GM19328 (cell line): ENCODE measurements at regions not wholly inside any gene's neighbourhood (a gene's known extent, or its start where the extent isn't known, plus 50 kb on each side); places are given as distances from the start of the nearest gene placed in this dataset.

Experiments
- ATAC-seq: cut with Tn5 transposase; IDR thresholded peaks from one replicate; pipeline ENCODE4 v1.9.1; 2021; ENCODE audit warnings: mild to moderate bottlenecking, moderate library complexity; ENCODE audit not compliant: unreplicated experiment

- no peak for ATAC-seq
These were observed 1064.9 kb upstream of the TENM4 start for GRCh38 chr11:80505771-80506170.

GRCh38 chr11:80503990-80504389 is 1063.2 kb upstream of the TENM4 start:
- no peak for ATAC-seq

- ATAC-seq: no peak
These were observed 1061.7 kb upstream of the TENM4 start for GRCh38 chr11:80502511-80502910.

GRCh38 chr11:80495116-80495515 is 1054.3 kb upstream of the TENM4 start:
- no peak for ATAC-seq

- ATAC-seq: no peak
These were observed 1047.1 kb upstream of the TENM4 start for GRCh38 chr11:80487952-80488351.

- ATAC-seq: no peak
These were observed 1045.8 kb upstream of the TENM4 start for GRCh38 chr11:80486678-80487077.

GRCh38 chr11:80477178-80477577 is 1036.3 kb upstream of the TENM4 start:
- ATAC-seq: no peak

GRCh38 chr11:80473562-80473961 is 1032.7 kb upstream of the TENM4 start:
- peak; percentile 45 for ATAC-seq

GRCh38 chr11:80469871-80470270 is 1029.0 kb upstream of the TENM4 start:
- no peak for ATAC-seq

- ATAC-seq: no peak
These were observed 1025.7 kb upstream of the TENM4 start for GRCh38 chr11:80466570-80466969.

- no peak for ATAC-seq
These were observed 1021.4 kb upstream of the TENM4 start for GRCh38 chr11:80462211-80462610.

- no peak for ATAC-seq
These were observed 1017.5 kb upstream of the TENM4 start for GRCh38 chr11:80458376-80458775.

- ATAC-seq: no peak
These were observed 1017.0 kb upstream of the TENM4 start for GRCh38 chr11:80457823-80458222.

GRCh38 chr11:80455818-80456217 is 1015.0 kb upstream of the TENM4 start:
- no peak for ATAC-seq

- ATAC-seq: no peak
These were observed 1010.3 kb upstream of the TENM4 start for GRCh38 chr11:80451105-80451504.

- ATAC-seq: no peak
These were observed 1007.9 kb upstream of the TENM4 start for GRCh38 chr11:80448709-80449108.

GRCh38 chr11:80443177-80443576 is 1002.3 kb upstream of the TENM4 start:
- no peak for ATAC-seq

GRCh38 chr11:80441821-80442220 is 1001.0 kb upstream of the TENM4 start:
- ATAC-seq: no peak

- ATAC-seq: no peak
These were observed 1000.0 kb upstream of the TENM4 start for GRCh38 chr11:80440835-80441234.

GRCh38 chr11:80436547-80436946 is 995.7 kb upstream of the TENM4 start:
- ATAC-seq: no peak

GRCh38 chr11:80435345-80435744 is 994.5 kb upstream of the TENM4 start:
- ATAC-seq: no peak

- ATAC-seq: no peak
These were observed 991.2 kb upstream of the TENM4 start for GRCh38 chr11:80432057-80432456.

- no peak for ATAC-seq
These were observed 983.3 kb upstream of the TENM4 start for GRCh38 chr11:80424012-80424695.
